Adrenal gland (tissue), 9 donors: ENCODE measurements at regions not wholly inside any gene's neighbourhood (a gene's known extent, or its start where the extent isn't known, plus 50 kb on each side); places are given as distances from the start of the nearest gene placed in this dataset.

ENCODE experiments used
- DNase-seq, 7 donors: peaks; one replicate each; pipeline ENCODE4 v3.0.0-alpha.2; 2019 to 2020
- H3K27ac ChIP-seq, 5 donors: fragments of 200-600 bp; sonication (generic) in 4 of 5; 1 replicate in 3 of 5; 2 replicates in 2 of 5; pipeline versions ENCODE4 v1.5.1 to v1.8.0; 2016 to 2020; ENCODE audit warnings: mild to moderate bottlenecking in 1 of 5
- H3K27me3 ChIP-seq: fragments of 200-600 bp; 2 replicates; pipeline ENCODE4 v1.8.0; 2021
- H3K36me3 ChIP-seq, 2 donors: fragments of 200-600 bp; replicated peaks in 1 of 2; 1 replicate in 1 of 2; 2 replicates in 1 of 2; pipeline versions ENCODE4 v1.5.1 to v1.8.0; 2018 to 2022
- H3K4me1 ChIP-seq, 2 donors: fragments of 200-600 bp; replicated peaks in 1 of 2; 1 replicate in 1 of 2; 2 replicates in 1 of 2; pipeline versions ENCODE4 v1.5.1 to v1.8.0; 2018 to 2021
- H3K4me3 ChIP-seq, 4 donors: fragments of 200-600 bp; sonication (generic) in 3 of 4; one replicate each; pipeline ENCODE4 v1.5.1; 2016 to 2018
- H3K9me3 ChIP-seq, 3 donors: fragments of 200-600 bp; sonication (generic) in 1 of 3; replicated peaks in 1 of 3; 1 replicate in 2 of 3; 2 replicates in 1 of 3; pipeline versions ENCODE4 v1.5.1 to v1.8.0; 2016 to 2021
- POLR2A ChIP-seq, 2 donors: fragments of 450-650 bp; IDR thresholded peaks; one replicate each; pipeline ENCODE4 v1.6.1; 2017; ENCODE audit warnings: antibody characterized with exemption in 2 of 2, mild to moderate bottlenecking in 2 of 2, moderate library complexity in 1 of 2
- WGBS, 4 donors: extraction: QIAGEN DNeasy Blood & Tissue Kit in 2 of 4; methylation state at CpG; one replicate each; pipeline versions ENCODE4 v1.1.5 to v1.1.7; 2013 to 2017; 5-methylcytosine and 5-hydroxymethylcytosine counted together
- intact Hi-C, 2 donors: fragments of 100-400 bp; cut with DNase I; formaldehyde crosslinking; loops; one replicate each; pipeline versions ENCODE4 v1.14.1 to v1.15.0; 2022 to 2023
- TF ChIP-seq, protein P1 (sequence below), 6 experiments: fragments of 450-650 bp in 4 of 6; fragments of 200-600 bp in 2 of 6; sonication (generic) in 1 of 6; IDR thresholded peaks; 1 replicate in 5 of 6; 2 replicates in 1 of 6; pipeline versions ENCODE4 v1.5.1 to v1.8.0; 2016 to 2021; ENCODE audit warnings: antibody characterized with exemption in 6 of 6, mild to moderate bottlenecking in 2 of 6, moderate library complexity in 1 of 6
- donor health status: healthy with polysubstance abuse.
- donor health status: Bipolar disorder and iron deficiency.
- donor health status: DM: yes; HTN: yes; CAD: no.
- donor health status: DM: no; HTN: no; CAD: no.
- donor health status: DM: no; HTN: no; CAD: no.

DNA sequence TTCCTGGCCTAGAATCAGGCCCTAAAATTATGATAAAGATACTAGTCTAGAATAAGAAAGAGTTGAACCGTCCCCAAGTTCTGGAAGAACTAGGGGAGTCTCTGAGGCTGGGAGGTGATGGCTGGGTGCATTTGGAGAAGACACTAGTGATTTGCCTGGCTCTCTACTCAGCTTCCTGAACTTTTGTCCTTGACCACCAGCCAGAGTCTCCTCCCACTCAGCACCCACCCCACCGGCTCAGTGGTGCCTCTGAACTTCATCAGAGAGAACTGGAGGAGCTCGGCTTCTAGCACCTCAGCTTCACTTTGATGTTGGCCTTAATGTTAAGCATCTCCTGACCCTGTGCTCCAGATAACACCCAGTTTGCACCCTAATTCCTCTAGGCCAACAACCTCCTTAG is 73.0 kb downstream of the PERP start:
- no peak for DNase-seq
- no peak overlapping the region for H3K27ac ChIP-seq
- no peak overlapping the region for H3K4me3 ChIP-seq
- H3K27me3 ChIP-seq = no peaks in the 10 kb centered on the region
- H3K4me1 ChIP-seq = no peaks in the 10 kb centered on the region
- H3K9me3 ChIP-seq = no peaks in the 10 kb centered on the region
- no peaks in the 10 kb centered on the region for H3K36me3 ChIP-seq
- TF ChIP-seq, protein P1, sequence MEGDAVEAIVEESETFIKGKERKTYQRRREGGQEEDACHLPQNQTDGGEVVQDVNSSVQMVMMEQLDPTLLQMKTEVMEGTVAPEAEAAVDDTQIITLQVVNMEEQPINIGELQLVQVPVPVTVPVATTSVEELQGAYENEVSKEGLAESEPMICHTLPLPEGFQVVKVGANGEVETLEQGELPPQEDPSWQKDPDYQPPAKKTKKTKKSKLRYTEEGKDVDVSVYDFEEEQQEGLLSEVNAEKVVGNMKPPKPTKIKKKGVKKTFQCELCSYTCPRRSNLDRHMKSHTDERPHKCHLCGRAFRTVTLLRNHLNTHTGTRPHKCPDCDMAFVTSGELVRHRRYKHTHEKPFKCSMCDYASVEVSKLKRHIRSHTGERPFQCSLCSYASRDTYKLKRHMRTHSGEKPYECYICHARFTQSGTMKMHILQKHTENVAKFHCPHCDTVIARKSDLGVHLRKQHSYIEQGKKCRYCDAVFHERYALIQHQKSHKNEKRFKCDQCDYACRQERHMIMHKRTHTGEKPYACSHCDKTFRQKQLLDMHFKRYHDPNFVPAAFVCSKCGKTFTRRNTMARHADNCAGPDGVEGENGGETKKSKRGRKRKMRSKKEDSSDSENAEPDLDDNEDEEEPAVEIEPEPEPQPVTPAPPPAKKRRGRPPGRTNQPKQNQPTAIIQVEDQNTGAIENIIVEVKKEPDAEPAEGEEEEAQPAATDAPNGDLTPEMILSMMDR (IDR thresholded peaks at IDR 0.05) = no peak
- TF ChIP-seq POLR2A (IDR thresholded peaks at IDR 0.05) = no peak
- intact Hi-C loops = no loop called here
- WGBS, 4 donors = 68 to 84% (median 75%) methylated on average over 3 of the region's 3 CpGs

DNA sequence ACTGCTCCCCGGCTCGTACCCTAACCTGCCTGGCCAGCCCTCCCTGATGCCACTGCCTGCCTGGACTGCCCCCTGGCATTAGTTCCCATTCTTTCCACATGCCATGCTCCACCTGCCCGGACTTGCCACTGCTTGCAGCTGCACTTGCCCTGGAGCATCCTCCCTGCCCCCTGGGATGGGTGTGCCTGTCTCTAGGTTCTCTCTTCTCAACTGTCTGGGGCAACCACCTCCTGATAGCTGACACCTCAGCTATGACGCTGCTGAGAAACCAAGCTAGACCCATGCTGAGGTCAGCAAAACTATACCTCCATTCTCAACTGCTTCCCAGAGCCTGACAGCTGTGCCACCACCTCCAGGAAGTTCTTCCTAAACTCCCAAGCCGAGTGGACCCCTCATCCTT is 72.1 kb downstream of the PERP start:
- Histone ChIP-seq H3K27ac (no peak overlapping the region), H3K36me3 (no peaks in the 10 kb centered on the region), H3K4me1 (no peaks in the 10 kb centered on the region), H3K4me3 (no peak overlapping the region), H3K27me3 (no peaks in the 10 kb centered on the region), H3K9me3 (no peaks in the 10 kb centered on the region)
- intact Hi-C loops = no loop called here
- no peak for TF ChIP-seq POLR2A (IDR thresholded peaks at IDR 0.05)
- TF ChIP-seq, protein P1 (IDR thresholded peaks at IDR 0.05) = no peak
- no peak for DNase-seq
- 73 to 84% (median 81%) methylated on average over 5 of the region's 5 CpGs for WGBS, 4 donors

DNA sequence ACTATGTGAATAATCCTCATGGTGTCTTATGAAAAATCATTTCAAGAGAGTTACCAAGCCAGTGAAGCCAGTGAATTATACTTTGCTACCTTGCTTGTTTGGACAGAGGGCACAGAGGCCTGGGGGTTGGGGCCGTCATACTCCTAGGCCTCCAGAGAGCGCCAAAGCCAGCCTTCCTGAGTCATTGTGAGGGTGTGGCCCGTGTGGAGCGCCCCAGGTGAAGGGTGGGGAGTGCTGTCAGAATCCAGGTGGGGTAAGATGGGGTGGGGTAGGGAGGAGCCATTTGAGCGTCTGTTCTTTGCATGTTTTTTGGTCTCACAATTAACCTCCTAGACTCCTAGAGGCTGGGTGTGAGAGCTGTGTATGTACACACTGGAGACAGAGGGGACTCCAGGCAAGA is 71.1 kb downstream of the PERP start:
- no peak for DNase-seq
- no peak overlapping the region for H3K4me3 ChIP-seq
- intact Hi-C loops = no loop called here
- TF ChIP-seq, protein P1 (IDR thresholded peaks at IDR 0.05) = no peak
- no peak for TF ChIP-seq POLR2A (IDR thresholded peaks at IDR 0.05)
- WGBS, 4 donors = 83 to 91% (median 89%) methylated on average over 5 of the region's 5 CpGs
- no peaks in the 10 kb centered on the region for H3K4me1 ChIP-seq
- H3K9me3 ChIP-seq = no peaks in the 10 kb centered on the region
- no peak overlapping the region for H3K27ac ChIP-seq
- no peaks in the 10 kb centered on the region for H3K27me3 ChIP-seq
- H3K36me3 ChIP-seq = no peaks in the 10 kb centered on the region

DNA sequence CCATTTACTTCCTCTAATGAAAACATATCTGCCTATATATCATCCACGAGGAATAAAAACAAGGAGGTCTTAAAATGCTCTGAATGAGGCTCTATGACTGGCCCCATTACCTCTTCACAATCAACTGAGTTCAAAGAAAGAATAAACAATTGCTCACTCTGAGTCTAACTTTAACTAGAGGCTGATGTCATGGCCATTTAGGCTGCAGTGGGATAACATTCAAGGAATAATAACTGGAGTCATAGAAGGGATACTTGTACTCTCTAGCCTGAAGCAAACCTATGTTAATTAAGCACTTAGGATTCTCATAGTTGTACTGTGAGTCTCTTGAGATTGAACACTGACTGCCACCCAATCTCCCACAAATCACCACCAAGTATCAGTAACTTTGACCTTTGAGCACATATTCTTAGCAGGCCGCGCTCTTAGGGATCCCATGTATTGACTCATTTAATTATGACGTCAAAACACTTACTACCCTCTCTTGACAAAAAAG is 70.2 kb downstream of the PERP start:
- H3K4me3 ChIP-seq = no peak overlapping the region
- no peak for DNase-seq
- no peaks in the 10 kb centered on the region for H3K27me3 ChIP-seq
- 79 to 89% (median 84%) methylated on average over 4 of the region's 4 CpGs for WGBS, 4 donors
- H3K9me3 ChIP-seq = no peaks in the 10 kb centered on the region
- no peaks in the 10 kb centered on the region for H3K4me1 ChIP-seq
- intact Hi-C loops = no loop called here
- no peaks in the 10 kb centered on the region for H3K36me3 ChIP-seq
- H3K27ac ChIP-seq = no peak overlapping the region
- TF ChIP-seq POLR2A (IDR thresholded peaks at IDR 0.05) = no peak
- TF ChIP-seq, protein P1 (IDR thresholded peaks at IDR 0.05) = no peak
